Esophagus squamous epithelium (tissue), 4 donors: ENCODE measurements at regions not wholly inside any gene's neighbourhood (a gene's known extent, or its start where the extent isn't known, plus 50 kb on each side); places are given as distances from the start of the nearest gene placed in this dataset.

Experiments
- POLR2A ChIP-seq, 4 donors: fragments of 450-650 bp; IDR thresholded peaks; one replicate each; pipeline ENCODE4 v1.6.1; 2017; ENCODE audit warnings: antibody characterized with exemption in 4 of 4, mild to moderate bottlenecking in 4 of 4, moderate library complexity in 3 of 4
- TF ChIP-seq, protein P1 (sequence below), 6 experiments: fragments of 450-650 bp in 4 of 6; fragments of 200-600 bp in 2 of 6; sonication (generic) in 2 of 6; IDR thresholded peaks; one replicate each; pipeline ENCODE4 v1.5.1; 2016 to 2019; ENCODE audit warnings: antibody characterized with exemption in 6 of 6, mild to moderate bottlenecking in 4 of 6, moderate library complexity in 4 of 6

GRCh38 chr4:140297221-140297570 lies 76.2 kb upstream of the SCOC start:
- TF ChIP-seq POLR2A (IDR thresholded peaks at IDR 0.05) = no peak
- TF ChIP-seq, protein P1, sequence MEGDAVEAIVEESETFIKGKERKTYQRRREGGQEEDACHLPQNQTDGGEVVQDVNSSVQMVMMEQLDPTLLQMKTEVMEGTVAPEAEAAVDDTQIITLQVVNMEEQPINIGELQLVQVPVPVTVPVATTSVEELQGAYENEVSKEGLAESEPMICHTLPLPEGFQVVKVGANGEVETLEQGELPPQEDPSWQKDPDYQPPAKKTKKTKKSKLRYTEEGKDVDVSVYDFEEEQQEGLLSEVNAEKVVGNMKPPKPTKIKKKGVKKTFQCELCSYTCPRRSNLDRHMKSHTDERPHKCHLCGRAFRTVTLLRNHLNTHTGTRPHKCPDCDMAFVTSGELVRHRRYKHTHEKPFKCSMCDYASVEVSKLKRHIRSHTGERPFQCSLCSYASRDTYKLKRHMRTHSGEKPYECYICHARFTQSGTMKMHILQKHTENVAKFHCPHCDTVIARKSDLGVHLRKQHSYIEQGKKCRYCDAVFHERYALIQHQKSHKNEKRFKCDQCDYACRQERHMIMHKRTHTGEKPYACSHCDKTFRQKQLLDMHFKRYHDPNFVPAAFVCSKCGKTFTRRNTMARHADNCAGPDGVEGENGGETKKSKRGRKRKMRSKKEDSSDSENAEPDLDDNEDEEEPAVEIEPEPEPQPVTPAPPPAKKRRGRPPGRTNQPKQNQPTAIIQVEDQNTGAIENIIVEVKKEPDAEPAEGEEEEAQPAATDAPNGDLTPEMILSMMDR (IDR thresholded peaks at IDR 0.05) = no peak
